ENCODE measurements at regions not wholly inside any gene's neighbourhood (a gene's known extent, or its start where the extent isn't known, plus 50 kb on each side); places are given as distances from the start of the nearest gene placed in this dataset.

- TF ChIP-seq CTCF (IDR thresholded peaks at IDR 0.05; ENCODE audit: extremely low read depth in 1 of 2, insufficient read depth in 1 of 2, low read depth in 1 of 2, low read length in 2 of 2): no peak
- TF ChIP-seq POLR2AphosphoS5 (IDR thresholded peaks at IDR 0.05; ENCODE audit: insufficient read depth, low read depth, low read length): no peak
- TF ChIP-seq POLR2A (IDR thresholded peaks at IDR 0.05; ENCODE audit: low read depth, low read length): no peak
- TF ChIP-seq EZH2 (IDR thresholded peaks at IDR 0.05; ENCODE audit: borderline replicate concordance, low read depth, low read length, severe bottlenecking): no peak
- no peak for TF ChIP-seq GATA2 (IDR thresholded peaks at IDR 0.05; ENCODE audit: insufficient read depth, insufficient read length, low read depth, low read length)
- no peak for TF ChIP-seq MYC (IDR thresholded peaks at IDR 0.05; ENCODE audit: low read depth, low read length)
- TF ChIP-seq JUN (IDR thresholded peaks at IDR 0.05; ENCODE audit: borderline replicate concordance, insufficient read depth, insufficient read length, low read depth): no peak
- no peak for TF ChIP-seq FOS (IDR thresholded peaks at IDR 0.05; ENCODE audit: borderline replicate concordance, insufficient read depth, low read length)
These were observed 281.4 kb upstream of the EDA2R start for GRCh38 chrX:66920296-66920695.
